GM18519 (cell line): ENCODE measurements at regions not wholly inside any gene's neighbourhood (a gene's known extent, or its start where the extent isn't known, plus 50 kb on each side); places are given as distances from the start of the nearest gene placed in this dataset.
"Not testable (repeated sequence)": the region's sequence is repeated elsewhere in the genome, so short reads cannot be mapped to it uniquely, and the experiment has no call there.

Experiments used
- ATAC-seq: cut with Tn5 transposase; IDR thresholded peaks from one replicate; pipeline ENCODE4 v1.9.1; 2021; ENCODE audit warnings: mild to moderate bottlenecking, moderate library complexity; ENCODE audit not compliant: unreplicated experiment, low FRiP score

GRCh38 chr2:211204456-211204855 lies 648.1 kb downstream of the CPS1 start:
- peak; percentile 31 for ATAC-seq

- ATAC-seq: no peak
Observed at GRCh38 chr2:211204902-211205301, 648.5 kb downstream of the CPS1 start.

- ATAC-seq: no peak
Observed at GRCh38 chr2:211205358-211205757, 649.0 kb downstream of the CPS1 start.

GRCh38 chr2:211205836-211206235 lies 649.4 kb downstream of the CPS1 start:
- ATAC-seq: no peak

GRCh38 chr2:211216221-211216620 lies 659.8 kb downstream of the CPS1 start:
- no peak for ATAC-seq

GRCh38 chr2:211219548-211219947 lies 663.1 kb downstream of the CPS1 start:
- not testable (repeated sequence) for ATAC-seq

- no peak for ATAC-seq
Observed at GRCh38 chr2:211225784-211226183, 669.4 kb downstream of the CPS1 start.

GRCh38 chr2:211228559-211228958 lies 672.2 kb downstream of the CPS1 start:
- no peak for ATAC-seq

- no peak for ATAC-seq
Observed at GRCh38 chr2:211237586-211238275, 681.3 kb downstream of the CPS1 start.

- no peak for ATAC-seq
Observed at GRCh38 chr2:211241891-211242290, 685.5 kb downstream of the CPS1 start.

GRCh38 chr2:211247751-211248150 lies 691.4 kb downstream of the CPS1 start:
- ATAC-seq: no peak

- no peak for ATAC-seq
Observed at GRCh38 chr2:211248841-211249240, 692.4 kb downstream of the CPS1 start.

- no peak for ATAC-seq
Observed at GRCh38 chr2:211251016-211251415, 694.6 kb downstream of the CPS1 start.

- no peak for ATAC-seq
Observed at GRCh38 chr2:211258646-211259335, 702.4 kb downstream of the CPS1 start.

- ATAC-seq: no peak
Observed at GRCh38 chr2:211259831-211260476, 703.6 kb downstream of the CPS1 start.

GRCh38 chr2:211270257-211270656 lies 713.9 kb downstream of the CPS1 start:
- ATAC-seq: no peak

- no peak for ATAC-seq
Observed at GRCh38 chr2:211281430-211282073, 725.2 kb downstream of the CPS1 start.

- ATAC-seq: no peak
Observed at GRCh38 chr2:211302676-211303075, 746.3 kb downstream of the CPS1 start.

GRCh38 chr2:211306929-211307328 lies 750.5 kb downstream of the CPS1 start:
- no peak for ATAC-seq
